ENCODE measurements at regions not wholly inside any gene's neighbourhood (a gene's known extent, or its start where the extent isn't known, plus 50 kb on each side); places are given as distances from the start of the nearest gene placed in this dataset.
"Not testable (repeated sequence)": the region's sequence is repeated elsewhere in the genome, so short reads cannot be mapped to it uniquely, and the experiment has no call there.

DNA sequence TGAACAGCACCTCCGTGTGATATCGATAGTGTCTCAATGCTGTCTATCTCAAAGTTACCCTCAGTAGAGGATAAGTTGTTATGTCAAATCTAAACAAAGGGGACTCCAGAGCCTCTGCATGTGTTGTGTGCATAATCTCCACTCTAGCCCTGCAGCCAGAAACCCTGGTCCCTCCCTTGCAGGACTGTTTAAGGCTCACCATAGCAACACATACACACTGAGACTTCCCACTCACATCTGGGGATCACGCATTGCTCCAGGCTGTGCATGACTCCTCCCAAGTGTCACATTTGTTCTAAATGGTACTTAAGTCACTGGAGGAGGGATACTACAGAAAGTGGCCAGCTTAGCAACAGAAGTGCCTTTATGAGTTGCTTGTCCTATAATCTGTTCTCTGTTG is 258.6 kb upstream of the CRIM1 start:
- in situ Hi-C loops (cut with MboI), result no loop called here
- Histone ChIP-seq H3K4me2 (ENCODE audit: control insufficient read depth, insufficient read depth) (no peak overlapping the region), H3K79me2 (ENCODE audit: control insufficient read depth, insufficient read depth, low read length) (no peaks in the 10 kb centered on the region), H4K20me1 (ENCODE audit: control insufficient read depth, insufficient read depth) (no peaks in the 10 kb centered on the region), H3K27ac (ENCODE audit: control insufficient read depth, insufficient read depth) (no peak overlapping the region), H3K9ac (ENCODE audit: control insufficient read depth, insufficient read depth, low read length) (no peak overlapping the region), H3K36me3 (ENCODE audit: control insufficient read depth in 2 of 2, insufficient read depth in 2 of 2, low read length in 1 of 2) (no peaks in the 10 kb centered on the region), H3K4me1 (ENCODE audit: control insufficient read depth, insufficient read depth, low read length) (no peaks in the 10 kb centered on the region), H3K27me3 (replicated peaks in 1 of 2; ENCODE audit: control insufficient read depth in 2 of 2, insufficient read depth in 2 of 2, low read length in 1 of 2) (no peaks in the 10 kb centered on the region), H3K4me3 (no peak overlapping the region), H2AFZ (ENCODE audit: control insufficient read depth, low read depth, low read length) (no peak overlapping the region), H3K9me3 (replicated peaks; ENCODE audit: control insufficient read depth, insufficient read depth, low read length) (no peaks in the 10 kb centered on the region)
- no peak for FAIRE-seq
- ChIA-PET CTCF (no interaction called here), RAD21 (ENCODE audit: unreplicated experiment) (no interaction called here), POLR2A (no interaction called here), SMC1A (ENCODE audit: uncharacterized antibody, unreplicated experiment) (no interaction called here)
- ATAC-seq, result no peak
- whole genome bisulfite sequencing (ENCODE audit: insufficient coverage, insufficient replicate concordance, low lambda C conversion rate, missing lambda C conversion rate), result 78% methylated on average over 3 of the region's 3 CpGs
- no TSS peak for BruUV-seq (replicated peaks)
- no peak for TF ChIP-seq MXI1 (IDR thresholded peaks at IDR 0.05; ENCODE audit: low read depth, low read length)
- no peak for TF ChIP-seq ZNF274 (IDR thresholded peaks at IDR 0.05; ENCODE audit: insufficient read depth, insufficient read length)
- no peak for TF ChIP-seq E2F8 (IDR thresholded peaks at IDR 0.05; ENCODE audit: low read depth, partially characterized antibody)
- no peak for TF ChIP-seq PAX5 (IDR thresholded peaks at IDR 0.05; ENCODE audit: borderline replicate concordance, low read depth, low read length)
- no peak for TF ChIP-seq BHLHE40 (IDR thresholded peaks at IDR 0.05; ENCODE audit: borderline replicate concordance in 1 of 2, low read depth in 2 of 2, low read length in 1 of 2)
- TF ChIP-seq BMI1 (IDR thresholded peaks at IDR 0.05; ENCODE audit: borderline replicate concordance), result no peak
- TF ChIP-seq NR2F1 (conservative IDR thresholded peaks at IDR 0.05), result no peak
- TF ChIP-seq ZNF24 (IDR thresholded peaks at IDR 0.05), result no peak
- TF ChIP-seq MTA2 (IDR thresholded peaks at IDR 0.05; ENCODE audit: low read depth), result no peak
- TF ChIP-seq FOXK2 (IDR thresholded peaks at IDR 0.05), result no peak
- TF ChIP-seq NBN (IDR thresholded peaks at IDR 0.05), result no peak
- intact Hi-C loops (cut with micrococcal nuclease; ENCODE audit: unreplicated experiment), result no loop called here
- DNase-seq (ENCODE audit: low read depth, low spot score), result no peak

DNA sequence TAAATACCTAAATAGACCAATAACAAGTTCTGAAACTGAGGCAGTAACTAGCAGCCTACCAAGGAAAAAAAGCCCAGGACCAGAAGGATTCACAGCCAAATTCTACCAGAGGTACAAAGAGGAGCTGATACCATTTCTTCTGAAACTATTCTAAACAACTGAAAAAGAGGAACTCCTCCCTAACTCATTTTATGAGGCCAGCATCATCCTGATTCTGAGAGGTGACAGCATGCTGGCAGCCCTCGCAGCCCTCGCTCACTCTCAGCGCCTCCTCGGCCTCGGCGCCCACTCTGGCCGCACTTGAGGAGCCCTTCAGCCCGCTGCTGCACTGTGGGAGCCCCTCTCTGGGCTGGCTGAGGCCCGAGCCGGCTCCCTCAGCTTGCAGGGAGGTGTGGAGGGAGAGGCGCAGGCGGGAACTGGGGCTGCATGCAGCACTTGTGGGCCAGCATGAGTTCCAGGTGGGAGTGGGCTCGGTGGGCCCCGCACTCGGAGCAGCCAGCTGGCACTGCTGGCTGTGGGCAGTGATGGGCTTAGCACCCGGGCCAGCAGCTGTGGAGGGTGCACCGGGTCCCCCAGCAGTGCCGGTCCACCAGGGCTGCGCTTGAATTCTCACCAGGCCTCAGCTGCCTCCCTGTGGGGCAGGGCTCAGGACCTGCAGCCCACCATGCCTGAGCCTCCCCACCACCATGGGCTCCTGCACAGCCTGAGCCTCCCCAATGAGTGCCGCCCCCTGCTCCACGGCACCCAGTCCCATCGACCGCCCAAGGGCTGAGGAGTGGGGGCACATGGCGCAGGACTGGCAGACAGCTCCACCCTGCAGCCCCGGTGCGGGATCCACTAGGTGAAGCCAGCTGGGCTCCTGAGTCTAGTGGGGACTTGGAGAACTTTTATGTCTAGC is 263.5 kb upstream of the CRIM1 start:
- H3K9ac ChIP-seq (ENCODE audit: control insufficient read depth, insufficient read depth, low read length); H4K20me1 ChIP-seq (ENCODE audit: control insufficient read depth, insufficient read depth); H3K4me1 ChIP-seq (ENCODE audit: control insufficient read depth, insufficient read depth, low read length); in situ Hi-C loops (cut with MboI); DNase-seq (ENCODE audit: low read depth, low spot score); H3K79me2 ChIP-seq (ENCODE audit: control insufficient read depth, insufficient read depth, low read length); H3K9me3 ChIP-seq (replicated peaks; ENCODE audit: control insufficient read depth, insufficient read depth, low read length); H3K4me2 ChIP-seq (ENCODE audit: control insufficient read depth, insufficient read depth); H2AFZ ChIP-seq (ENCODE audit: control insufficient read depth, low read depth, low read length); intact Hi-C loops (cut with micrococcal nuclease; ENCODE audit: unreplicated experiment); H3K27me3 ChIP-seq (replicated peaks in 1 of 2; ENCODE audit: control insufficient read depth in 2 of 2, insufficient read depth in 2 of 2, low read length in 1 of 2); RAD21 ChIA-PET (ENCODE audit: unreplicated experiment); FAIRE-seq; BruUV-seq (replicated peaks); H3K36me3 ChIP-seq (ENCODE audit: control insufficient read depth in 2 of 2, insufficient read depth in 2 of 2, low read length in 1 of 2); ATAC-seq; H3K4me3 ChIP-seq; H3K27ac ChIP-seq (ENCODE audit: control insufficient read depth, insufficient read depth); CTCF ChIA-PET: not testable (repeated sequence)
- ChIA-PET POLR2A (interaction anchor here (1.1 kb wide), 1 partner anchor 180 kb away, joined by 3 read pairs; no protein-coding TSS in a partner anchor), SMC1A (ENCODE audit: uncharacterized antibody, unreplicated experiment) (interaction anchor here (0.5 kb wide), 1 partner anchor 680 kb away, joined by 3 read pairs; no protein-coding TSS in a partner anchor)
- 62% methylated on average over 22 of the region's 26 CpGs for WGBS (ENCODE audit: insufficient coverage, insufficient replicate concordance, low lambda C conversion rate, missing lambda C conversion rate)

Data from GM12878 (cell line).